Loucy (cell line): ENCODE measurements at regions not wholly inside any gene's neighbourhood (a gene's known extent, or its start where the extent isn't known, plus 50 kb on each side); places are given as distances from the start of the nearest gene placed in this dataset.
"Not testable (repeated sequence)": the region's sequence is repeated elsewhere in the genome, so short reads cannot be mapped to it uniquely, and the experiment has no call there.

Experiments used
- H2AFZ ChIP-seq: fragments of 200-600 bp; sonication (generic); 2 replicates; pipeline ENCODE4 v1.6.0; 2016; ENCODE audit warnings: antibody characterized with exemption, mild to moderate bottlenecking, low read length, moderate library complexity
- H3F3A ChIP-seq: fragments of 200-600 bp; 2 replicates; pipeline ENCODE4 v1.6.0; 2016; ENCODE audit warnings: antibody characterized with exemption, low read depth, mild to moderate bottlenecking
- H3K27me3 ChIP-seq: fragments of 200-600 bp; sonication (generic); 2 replicates; pipeline ENCODE4 v1.6.1; 2014; ENCODE audit warnings: low read length, mild to moderate bottlenecking; ENCODE audit not compliant: insufficient read depth, poor library complexity, severe bottlenecking
- H3K36me3 ChIP-seq: fragments of 200-600 bp; sonication (generic); 2 replicates; pipeline ENCODE4 v1.6.1; 2016; ENCODE audit warnings: low read length; ENCODE audit not compliant: insufficient read depth
- H3K4me1 ChIP-seq: fragments of 200-600 bp; sonication (generic); 2 replicates; pipeline ENCODE4 v1.5.1; 2014; ENCODE audit warnings: low read length, mild to moderate bottlenecking; ENCODE audit not compliant: insufficient read depth, poor library complexity, severe bottlenecking
- H3K4me2 ChIP-seq: fragments of 200-600 bp; sonication (generic); 2 replicates; pipeline ENCODE4 v1.6.0; 2014; ENCODE audit warnings: antibody characterized with exemption, low read length, low read depth, mild to moderate bottlenecking; ENCODE audit not compliant: poor library complexity, severe bottlenecking
- H3K4me3 ChIP-seq: fragments of 200-600 bp; sonication (generic); 2 replicates; pipeline ENCODE4 v1.5.1; 2014; ENCODE audit warnings: low read length, mild to moderate bottlenecking, mixed read lengths; ENCODE audit not compliant: poor library complexity, severe bottlenecking
- H3K79me2 ChIP-seq: fragments of 200-600 bp; sonication (generic); 2 replicates; pipeline ENCODE4 v1.6.1; 2014; ENCODE audit warnings: low read length; ENCODE audit not compliant: insufficient read depth
- H3K9ac ChIP-seq: fragments of 200-600 bp; sonication (generic); 2 replicates; pipeline ENCODE4 v1.6.0; 2014; ENCODE audit warnings: mild to moderate bottlenecking, low read depth, low read length, moderate library complexity; ENCODE audit not compliant: poor library complexity, severe bottlenecking
- H3K9me2 ChIP-seq: fragments of 200-600 bp; sonication (generic); replicated peaks from 2 replicates; pipeline ENCODE4 v1.6.1; 2016; ENCODE audit warnings: low read depth, low read length, mixed read lengths
- H3K9me3 ChIP-seq: fragments of 200-600 bp; sonication (generic); 2 replicates; pipeline ENCODE4 v1.6.1; 2014; ENCODE audit warnings: mild to moderate bottlenecking, antibody characterized with exemption, low read length, low read depth; ENCODE audit not compliant: insufficient read depth
- H4K20me1 ChIP-seq: fragments of 200-600 bp; sonication (generic); 2 replicates; pipeline ENCODE4 v1.6.0; 2014; ENCODE audit warnings: antibody characterized with exemption, low read length, mild to moderate bottlenecking; ENCODE audit not compliant: insufficient read depth, poor library complexity, severe bottlenecking
- CTCF ChIP-seq: fragments of 200-600 bp; sonication (generic); conservative IDR thresholded peaks from 2 replicates; pipeline ENCODE4 v1.5.1; 2014; ENCODE audit warnings: mild to moderate bottlenecking, antibody characterized with exemption, low read length
- EZH2phosphoT487 ChIP-seq: fragments of 200-600 bp; IDR thresholded peaks from 2 replicates; pipeline ENCODE4 v1.6.1; 2018; ENCODE audit warnings: antibody characterized with exemption, mild to moderate bottlenecking, moderate library complexity, borderline replicate concordance

GRCh38 chr9:126070058-126070655, 256.5 kb upstream of the MVB12B start:
- TF ChIP-seq EZH2phosphoT487 (no peak), CTCF (no peak)
- H3K79me2 ChIP-seq, result no peaks in the 10 kb centered on the region
- H3K4me3 ChIP-seq, result no peak overlapping the region
- no peaks in the 10 kb centered on the region for H4K20me1 ChIP-seq
- no peaks in the 10 kb centered on the region for H3F3A ChIP-seq
- no peak overlapping the region for H3K9ac ChIP-seq
- no peak overlapping the region for H3K4me2 ChIP-seq
- no peaks in the 10 kb centered on the region for H3K36me3 ChIP-seq
- no peaks in the 10 kb centered on the region for H3K9me2 ChIP-seq
- H3K4me1 ChIP-seq, result no peaks in the 10 kb centered on the region
- H3K27me3 ChIP-seq, result no peaks in the 10 kb centered on the region
- no peaks in the 10 kb centered on the region for H3K9me3 ChIP-seq
- no peak overlapping the region for H2AFZ ChIP-seq

GRCh38 chr9:126071076-126071750, 255.4 kb upstream of the MVB12B start:
- Histone ChIP-seq H4K20me1 (no peaks in the 10 kb centered on the region), H3K36me3 (no peaks in the 10 kb centered on the region), H3K27me3 (no peaks in the 10 kb centered on the region), H3K4me1 (no peaks in the 10 kb centered on the region), H3K79me2 (no peaks in the 10 kb centered on the region), H3K4me2 (no peak overlapping the region), H2AFZ (no peak overlapping the region), H3K4me3 (no peak overlapping the region), H3K9me2 (no peaks in the 10 kb centered on the region), H3K9me3 (no peaks in the 10 kb centered on the region), H3K9ac (no peak overlapping the region), H3F3A (no peaks in the 10 kb centered on the region)
- TF ChIP-seq CTCF (no peak), EZH2phosphoT487 (no peak)

GRCh38 chr9:126077656-126078055, 249.0 kb upstream of the MVB12B start:
- not testable (repeated sequence) for H3K9ac ChIP-seq, H3K27me3 ChIP-seq, H3K36me3 ChIP-seq, H3K4me3 ChIP-seq, H3K9me3 ChIP-seq, H3K9me2 ChIP-seq, H4K20me1 ChIP-seq, H3K4me2 ChIP-seq, H3K79me2 ChIP-seq, H3K4me1 ChIP-seq, H2AFZ ChIP-seq, H3F3A ChIP-seq

GRCh38 chr9:126080641-126081040, 246.0 kb upstream of the MVB12B start:
- Histone ChIP-seq H3K79me2 (no peaks in the 10 kb centered on the region), H3K4me3 (no peak overlapping the region), H2AFZ (no peak overlapping the region)

More at GRCh38 chr9:126080641-126081040, 246.0 kb upstream of the MVB12B start:
- Histone ChIP-seq H3K4me1 (peaks cover 6% of the 10 kb centered on the region), H3K9me3 (no peaks in the 10 kb centered on the region), H3K9me2 (no peaks in the 10 kb centered on the region), H3K4me2 (no peak overlapping the region), H3K9ac (no peak overlapping the region), H3K36me3 (no peaks in the 10 kb centered on the region), H3K27me3 (no peaks in the 10 kb centered on the region), H4K20me1 (no peaks in the 10 kb centered on the region), H3F3A (no peaks in the 10 kb centered on the region)
- no peak for TF ChIP-seq EZH2phosphoT487
- TF ChIP-seq CTCF, result no peak
